GM23248 (cell line): ENCODE measurements at regions not wholly inside any gene's neighbourhood (a gene's known extent, or its start where the extent isn't known, plus 50 kb on each side); places are given as distances from the start of the nearest gene placed in this dataset.

ENCODE experiments used
- DNase-seq: peaks from one replicate; pipeline ENCODE4 v3.0.0-alpha.2; 2015
- H2AFZ ChIP-seq: fragments of 200-600 bp; sonication (generic); 2 replicates; pipeline ENCODE4 v1.6.1; 2016; ENCODE audit warnings: antibody characterized with exemption
- H3F3A ChIP-seq: fragments of 200-600 bp; sonication (generic); 2 replicates; pipeline ENCODE4 v1.6.1; 2016; ENCODE audit warnings: mild to moderate bottlenecking, antibody characterized with exemption, mixed run types; ENCODE audit not compliant: insufficient read depth
- H3K27ac ChIP-seq: fragments of 200-600 bp; sonication (generic); 2 replicates; pipeline ENCODE4 v1.5.1; 2016; ENCODE audit warnings: mild to moderate bottlenecking
- H3K27me3 ChIP-seq: fragments of 200-600 bp; sonication (generic); replicated peaks from 2 replicates; pipeline ENCODE4 v1.6.1; 2016; ENCODE audit warnings: mild to moderate bottlenecking; ENCODE audit not compliant: insufficient read depth
- H3K36me3 ChIP-seq: fragments of 200-600 bp; sonication (generic); 2 replicates; pipeline ENCODE4 v1.6.1; 2016; ENCODE audit warnings: low read depth, mild to moderate bottlenecking
- H3K4me1 ChIP-seq: fragments of 200-600 bp; sonication (generic); 2 replicates; pipeline ENCODE4 v1.6.1; 2016; ENCODE audit warnings: mild to moderate bottlenecking; ENCODE audit not compliant: insufficient read depth
- H3K4me2 ChIP-seq: fragments of 200-600 bp; sonication (generic); one replicate; pipeline ENCODE4 v1.6.1; 2016; ENCODE audit warnings: mild to moderate bottlenecking; ENCODE audit not compliant: unreplicated experiment
- H3K4me3 ChIP-seq: fragments of 200-600 bp; sonication (generic); 2 replicates; pipeline ENCODE4 v1.5.1; 2016; ENCODE audit warnings: mild to moderate bottlenecking
- H3K79me2 ChIP-seq: fragments of 200-600 bp; sonication (generic); 2 replicates; pipeline ENCODE4 v1.6.1; 2016; ENCODE audit warnings: mild to moderate bottlenecking; ENCODE audit not compliant: insufficient read depth
- H3K9ac ChIP-seq: fragments of 200-600 bp; sonication (generic); 2 replicates; pipeline ENCODE4 v1.6.1; 2016; ENCODE audit warnings: mild to moderate bottlenecking
- H3K9me2 ChIP-seq: fragments of 200-600 bp; sonication (generic); 2 replicates; pipeline ENCODE4 v1.6.1; 2016; ENCODE audit warnings: mixed run types, mild to moderate bottlenecking, moderate library complexity; ENCODE audit not compliant: insufficient read depth
- H3K9me3 ChIP-seq: fragments of 200-600 bp; sonication (generic); one replicate; pipeline ENCODE4 v1.6.1; 2017; ENCODE audit warnings: low read depth
- H4K20me1 ChIP-seq: fragments of 200-600 bp; sonication (generic); 2 replicates; pipeline ENCODE4 v1.6.0; 2016; ENCODE audit not compliant: insufficient read depth
- EZH2 ChIP-seq: fragments of 200-600 bp; sonication (generic); IDR thresholded peaks from 2 replicates; pipeline ENCODE4 v1.6.1; 2018; ENCODE audit warnings: antibody characterized with exemption, mild to moderate bottlenecking; ENCODE audit not compliant: insufficient read depth, poor library complexity, severe bottlenecking
- EZH2phosphoT487 ChIP-seq: fragments of 200-600 bp; sonication (generic); IDR thresholded peaks from 2 replicates; pipeline ENCODE4 v1.6.1; 2018; ENCODE audit warnings: antibody characterized with exemption, moderate library complexity, mild to moderate bottlenecking, low read depth; ENCODE audit not compliant: insufficient read depth
- WGBS, 2 experiments: methylation state at CpG; one replicate each; pipeline ENCODE4 v1.1.6; 2015 to 2017; ENCODE audit warnings: low lambda C conversion rate in 2 of 2, low coverage in 1 of 2; ENCODE audit errors: missing lambda C conversion rate in 2 of 2; 5-methylcytosine and 5-hydroxymethylcytosine counted together
- in situ Hi-C: fragments of 300-500 bp; cut with MboI; formaldehyde crosslinking; loops from 2 replicates; pipeline ENCODE4 v1.15.0; 2020

GRCh38 chr4:136495851-136496250 is 1036.4 kb downstream of the PCDH18 start:
- no peak overlapping the region for H3K9ac ChIP-seq
- TF ChIP-seq EZH2 (no peak), EZH2phosphoT487 (no peak)
- no peaks in the 10 kb centered on the region for H3K27me3 ChIP-seq
- DNase-seq = no peak
- H3K9me2 ChIP-seq = no peaks in the 10 kb centered on the region
- H3F3A ChIP-seq = no peaks in the 10 kb centered on the region
- H3K4me2 ChIP-seq = no peak overlapping the region
- H3K9me3 ChIP-seq = no peaks in the 10 kb centered on the region
- H3K79me2 ChIP-seq = no peaks in the 10 kb centered on the region
- no peak overlapping the region for H3K4me3 ChIP-seq
- no peaks in the 10 kb centered on the region for H3K36me3 ChIP-seq
- in situ Hi-C loops = no loop called here
- H3K4me1 ChIP-seq = no peaks in the 10 kb centered on the region
- H4K20me1 ChIP-seq = no peaks in the 10 kb centered on the region
- H2AFZ ChIP-seq = no peak overlapping the region
- H3K27ac ChIP-seq = no peak overlapping the region

GRCh38 chr4:136495076-136495475 is 1037.2 kb downstream of the PCDH18 start:
- no peaks in the 10 kb centered on the region for H3K9me3 ChIP-seq
- H3K27me3 ChIP-seq = no peaks in the 10 kb centered on the region
- H3K4me3 ChIP-seq = no peak overlapping the region
- no peaks in the 10 kb centered on the region for H4K20me1 ChIP-seq
- H3K79me2 ChIP-seq = no peaks in the 10 kb centered on the region
- 4 to 6% methylated on average over 3 of the region's 3 CpGs for WGBS, 2 experiments
- H3F3A ChIP-seq = no peaks in the 10 kb centered on the region
- H3K4me2 ChIP-seq = no peak overlapping the region
- TF ChIP-seq EZH2 = no peak
- no peak for TF ChIP-seq EZH2phosphoT487
- no peak for DNase-seq
- H2AFZ ChIP-seq = no peak overlapping the region
- in situ Hi-C loops = no loop called here
- no peaks in the 10 kb centered on the region for H3K9me2 ChIP-seq
- no peak overlapping the region for H3K27ac ChIP-seq
- no peaks in the 10 kb centered on the region for H3K4me1 ChIP-seq
- no peaks in the 10 kb centered on the region for H3K36me3 ChIP-seq
- H3K9ac ChIP-seq = no peak overlapping the region

GRCh38 chr4:136489101-136489500 is 1043.2 kb downstream of the PCDH18 start:
- no peaks in the 10 kb centered on the region for H3K9me2 ChIP-seq
- no peaks in the 10 kb centered on the region for H3K79me2 ChIP-seq
- H3K4me3 ChIP-seq = no peak overlapping the region
- no peaks in the 10 kb centered on the region for H3F3A ChIP-seq
- H4K20me1 ChIP-seq = no peaks in the 10 kb centered on the region
- H3K9me3 ChIP-seq = no peaks in the 10 kb centered on the region
- H3K4me2 ChIP-seq = no peak overlapping the region
- H2AFZ ChIP-seq = no peak overlapping the region
- H3K9ac ChIP-seq = no peak overlapping the region
- no peaks in the 10 kb centered on the region for H3K36me3 ChIP-seq
- H3K4me1 ChIP-seq = no peaks in the 10 kb centered on the region
- in situ Hi-C loops = no loop called here
- TF ChIP-seq EZH2phosphoT487 (no peak), EZH2 (no peak)
- no peak for DNase-seq
- no peaks in the 10 kb centered on the region for H3K27me3 ChIP-seq
- H3K27ac ChIP-seq = no peak overlapping the region
- 25 to 30% methylated on average over 4 of the region's 4 CpGs for WGBS, 2 experiments

- Histone ChIP-seq H3K9ac (no peak overlapping the region), H3K4me3 (no peak overlapping the region), H3F3A (no peaks in the 10 kb centered on the region), H3K27me3 (no peaks in the 10 kb centered on the region), H3K4me1 (no peaks in the 10 kb centered on the region), H3K9me2 (no peaks in the 10 kb centered on the region), H3K27ac (no peak overlapping the region), H3K79me2 (no peaks in the 10 kb centered on the region), H4K20me1 (no peaks in the 10 kb centered on the region), H3K4me2 (no peak overlapping the region), H3K36me3 (no peaks in the 10 kb centered on the region), H3K9me3 (no peaks in the 10 kb centered on the region), H2AFZ (no peak overlapping the region)
- in situ Hi-C loops = no loop called here
- TF ChIP-seq EZH2phosphoT487 = no peak
- no peak for TF ChIP-seq EZH2
- WGBS, 2 experiments = 11 to 12% methylated on average over 2 of the region's 2 CpGs
- no peak for DNase-seq
These were observed 1047.3 kb downstream of the PCDH18 start for GRCh38 chr4:136484996-136485395.

- TF ChIP-seq EZH2 (no peak), EZH2phosphoT487 (no peak)
- DNase-seq = no peak
- H3K27ac ChIP-seq = no peak overlapping the region
- H3F3A ChIP-seq = no peaks in the 10 kb centered on the region
- H3K79me2 ChIP-seq = no peaks in the 10 kb centered on the region
- no peak overlapping the region for H3K4me3 ChIP-seq
- no peaks in the 10 kb centered on the region for H3K27me3 ChIP-seq
- H3K9ac ChIP-seq = no peak overlapping the region
- H3K4me2 ChIP-seq = no peak overlapping the region
- in situ Hi-C loops = no loop called here
- H2AFZ ChIP-seq = no peak overlapping the region
- no peaks in the 10 kb centered on the region for H3K9me3 ChIP-seq
- WGBS, 2 experiments = 0% methylated on average over 1 of the region's 1 CpG
- no peaks in the 10 kb centered on the region for H3K36me3 ChIP-seq
- H3K4me1 ChIP-seq = no peaks in the 10 kb centered on the region
- H3K9me2 ChIP-seq = no peaks in the 10 kb centered on the region
- H4K20me1 ChIP-seq = no peaks in the 10 kb centered on the region
These were observed 1055.5 kb downstream of the PCDH18 start for GRCh38 chr4:136476753-136477152.
